Duodenal mucosa (tissue), 2 donors: ENCODE measurements at regions not wholly inside any gene's neighbourhood (a gene's known extent, or its start where the extent isn't known, plus 50 kb on each side); places are given as distances from the start of the nearest gene placed in this dataset.
A peak's percentile ranks its signal among the peaks of the same experiment; 100 is the strongest.

Experiments
- H3K27ac ChIP-seq: one replicate; pipeline ENCODE4 v1.7.0; 2013; ENCODE audit warnings: low read depth, low read length
- H3K27me3 ChIP-seq, 2 donors: one replicate each; pipeline ENCODE4 v1.7.0; 2013; ENCODE audit warnings: low read length in 2 of 2, control low read depth in 1 of 2; ENCODE audit not compliant: insufficient read depth in 2 of 2, control insufficient read depth in 1 of 2
- H3K36me3 ChIP-seq, 2 donors: one replicate each; pipeline ENCODE4 v1.7.0; 2013; ENCODE audit warnings: low read length in 2 of 2, control low read depth in 1 of 2; ENCODE audit not compliant: insufficient read depth in 2 of 2, control insufficient read depth in 1 of 2
- H3K4me1 ChIP-seq, 2 donors: one replicate each; pipeline ENCODE4 v1.7.0; 2013; ENCODE audit warnings: low read length in 2 of 2, control low read depth in 1 of 2; ENCODE audit not compliant: insufficient read depth in 2 of 2, control insufficient read depth in 1 of 2
- H3K4me3 ChIP-seq, 2 donors: one replicate each; pipeline ENCODE4 v1.7.0; 2013; ENCODE audit warnings: low read length in 2 of 2, low read depth in 1 of 2
- H3K9ac ChIP-seq, 2 donors: one replicate each; pipeline ENCODE4 v1.7.0; 2013; ENCODE audit warnings: low read length in 2 of 2, low read depth in 1 of 2
- H3K9me3 ChIP-seq, 2 donors: one replicate each; pipeline ENCODE4 v1.7.0; 2013; ENCODE audit warnings: low read length in 2 of 2, control low read depth in 1 of 2; ENCODE audit not compliant: control insufficient read depth in 1 of 2

DNA sequence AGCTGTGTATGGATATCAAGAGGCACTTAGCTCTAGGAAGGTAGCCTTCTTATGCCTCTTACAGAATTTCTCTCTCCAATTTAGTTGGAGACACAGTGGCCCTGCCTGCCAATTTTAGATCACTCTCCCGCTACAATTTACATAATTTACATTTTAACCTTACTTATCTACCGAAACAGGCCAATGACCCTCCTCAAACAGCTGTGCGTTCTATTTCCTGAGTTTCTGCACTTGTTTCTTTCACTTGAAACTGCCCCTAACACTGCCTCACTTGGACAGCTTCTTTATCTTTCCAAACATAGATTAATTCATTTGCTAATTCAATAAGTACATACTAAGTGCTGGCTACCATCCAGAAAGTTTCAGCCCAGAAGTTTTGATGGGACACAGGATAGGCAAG is 52.9 kb upstream of the HDDC2 start:
- Histone ChIP-seq H3K36me3 (no peaks in the 10 kb centered on the region), H3K4me1 (no peaks in the 10 kb centered on the region), H3K4me3 (no peak overlapping the region), H3K9ac (no peak overlapping the region), H3K27ac (no peak overlapping the region), H3K9me3 (no peaks in the 10 kb centered on the region), H3K27me3 (peaks cover 2 to 4% of the 10 kb centered on the region in 2 donors)

DNA sequence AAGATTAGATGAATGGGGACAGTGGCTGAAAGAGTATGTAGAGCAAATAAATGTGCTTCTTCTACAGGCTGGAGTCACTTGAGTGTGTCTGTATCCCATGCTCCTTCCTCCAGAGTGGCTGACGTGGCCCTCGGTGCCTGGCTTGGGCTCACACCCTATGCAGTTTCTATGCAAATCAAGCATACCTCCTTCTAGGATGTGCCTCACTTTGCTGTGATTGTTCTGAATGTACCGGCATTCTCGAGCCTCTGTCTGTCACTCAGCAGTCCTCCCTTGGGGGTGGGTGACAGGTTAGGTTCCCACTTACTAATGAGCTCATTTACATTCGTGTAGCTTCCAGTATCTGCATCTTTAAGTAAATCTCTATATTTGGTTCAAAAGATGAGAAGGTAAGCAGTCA is 55.1 kb upstream of the HDDC2 start:
- H3K9ac ChIP-seq = no peak overlapping the region
- no peaks in the 10 kb centered on the region for H3K4me1 ChIP-seq
- H3K27me3 ChIP-seq = peaks cover 4 to 7% of the 10 kb centered on the region in 2 donors
- no peaks in the 10 kb centered on the region for H3K36me3 ChIP-seq
- no peak overlapping the region for H3K4me3 ChIP-seq
- no peaks in the 10 kb centered on the region for H3K9me3 ChIP-seq
- no peak overlapping the region for H3K27ac ChIP-seq

DNA sequence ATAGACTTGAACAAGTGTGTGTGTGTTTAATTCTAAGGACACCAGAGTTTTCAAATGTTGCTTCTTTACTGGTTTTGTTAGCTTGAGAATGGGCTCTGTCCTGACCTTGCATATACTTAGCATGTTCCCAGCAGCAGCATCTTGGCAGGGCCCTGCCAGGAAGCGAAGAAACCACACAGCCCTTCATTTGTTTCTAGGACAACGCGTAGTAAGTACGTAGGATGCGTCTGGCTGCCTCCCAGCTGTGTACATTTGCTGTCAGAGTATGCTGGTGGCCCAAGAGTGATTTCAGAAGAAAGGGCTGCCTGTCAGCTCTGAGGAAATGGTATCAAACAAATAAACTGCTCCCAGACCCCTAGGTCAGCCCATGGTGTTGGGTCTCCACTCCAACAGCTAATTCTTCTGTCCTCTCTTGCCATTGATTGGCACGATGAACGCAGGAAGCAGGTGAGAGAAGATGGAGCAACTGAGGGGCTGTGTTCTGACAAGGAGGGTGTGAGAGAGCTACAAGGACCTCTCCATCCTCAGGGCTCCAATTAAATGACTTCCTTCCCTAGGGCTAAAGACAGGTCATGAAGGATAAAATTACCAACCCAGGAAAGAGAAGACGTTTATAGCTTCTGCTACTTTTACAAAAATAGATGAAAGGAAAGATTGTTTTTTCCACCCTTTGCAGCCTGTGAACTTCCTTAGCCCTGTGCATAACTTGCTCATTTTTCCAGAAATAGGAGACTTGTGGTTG is 55.9 kb upstream of the HDDC2 start:
- Histone ChIP-seq H3K27ac (no peak overlapping the region), H3K36me3 (no peaks in the 10 kb centered on the region), H3K4me1 (no peaks in the 10 kb centered on the region), H3K9me3 (no peaks in the 10 kb centered on the region), H3K27me3 (peaks cover 6 to 15% of the 10 kb centered on the region in 2 donors), H3K4me3 (no peak overlapping the region), H3K9ac (no peak overlapping the region)

DNA sequence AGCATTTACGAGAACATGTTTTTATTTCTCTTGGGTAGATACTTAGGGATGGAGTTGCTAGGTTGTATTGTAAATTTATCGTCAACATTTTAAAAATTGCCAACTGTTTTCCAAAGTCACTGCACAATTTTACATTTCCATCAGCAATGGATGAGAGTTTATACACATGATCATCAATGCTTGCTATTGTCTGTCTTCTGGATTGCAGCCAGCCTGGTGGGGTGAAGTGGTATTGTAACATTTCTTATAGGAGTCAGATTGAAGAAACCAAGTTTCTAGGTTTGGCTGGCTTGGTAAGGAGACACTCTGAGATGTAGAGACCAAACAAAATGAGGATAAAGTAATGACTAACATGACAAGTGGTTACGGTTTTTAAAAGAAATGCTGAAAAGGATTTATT is 57.1 kb upstream of the HDDC2 start:
- H3K36me3 ChIP-seq = no peaks in the 10 kb centered on the region
- peaks cover 0 to 6% of the 10 kb centered on the region in 2 donors for H3K4me1 ChIP-seq

DNA sequence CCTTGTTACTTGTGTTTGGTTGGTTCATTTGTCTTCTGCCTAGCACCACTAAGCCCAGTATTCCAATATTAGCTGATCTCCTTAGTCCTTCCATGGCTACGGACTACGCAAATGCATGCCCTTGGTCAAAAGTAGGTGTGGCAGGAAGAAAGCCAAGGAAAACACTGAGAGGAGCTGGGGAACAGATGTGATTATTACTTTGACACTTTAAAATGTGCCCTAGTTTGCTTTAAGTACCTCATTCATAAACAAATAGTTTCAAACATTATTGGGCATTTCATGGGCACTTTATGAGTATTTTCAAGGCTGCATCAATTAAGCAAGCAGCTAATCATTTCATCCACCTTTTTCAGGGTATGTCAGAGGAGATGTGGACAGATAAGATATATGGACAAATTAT is 60.1 kb upstream of the HDDC2 start:
- H3K9me3 ChIP-seq = no peaks in the 10 kb centered on the region
- H3K4me3 ChIP-seq = no peak overlapping the region
- H3K27me3 ChIP-seq = peaks cover 22 to 33% of the 10 kb centered on the region in 2 donors
- no peak overlapping the region for H3K27ac ChIP-seq
- H3K36me3 ChIP-seq = no peaks in the 10 kb centered on the region
- H3K9ac ChIP-seq = no peak overlapping the region
- peaks cover 0 to 7% of the 10 kb centered on the region in 2 donors for H3K4me1 ChIP-seq

More for the DNA sequence above, 57.1 kb upstream of the HDDC2 start:
- H3K4me3 ChIP-seq = no peak overlapping the region
- H3K27me3 ChIP-seq = peaks cover 16 to 25% of the 10 kb centered on the region in 2 donors
- H3K9ac ChIP-seq = no peak overlapping the region
- H3K27ac ChIP-seq = no peak overlapping the region
- no peaks in the 10 kb centered on the region for H3K9me3 ChIP-seq

DNA sequence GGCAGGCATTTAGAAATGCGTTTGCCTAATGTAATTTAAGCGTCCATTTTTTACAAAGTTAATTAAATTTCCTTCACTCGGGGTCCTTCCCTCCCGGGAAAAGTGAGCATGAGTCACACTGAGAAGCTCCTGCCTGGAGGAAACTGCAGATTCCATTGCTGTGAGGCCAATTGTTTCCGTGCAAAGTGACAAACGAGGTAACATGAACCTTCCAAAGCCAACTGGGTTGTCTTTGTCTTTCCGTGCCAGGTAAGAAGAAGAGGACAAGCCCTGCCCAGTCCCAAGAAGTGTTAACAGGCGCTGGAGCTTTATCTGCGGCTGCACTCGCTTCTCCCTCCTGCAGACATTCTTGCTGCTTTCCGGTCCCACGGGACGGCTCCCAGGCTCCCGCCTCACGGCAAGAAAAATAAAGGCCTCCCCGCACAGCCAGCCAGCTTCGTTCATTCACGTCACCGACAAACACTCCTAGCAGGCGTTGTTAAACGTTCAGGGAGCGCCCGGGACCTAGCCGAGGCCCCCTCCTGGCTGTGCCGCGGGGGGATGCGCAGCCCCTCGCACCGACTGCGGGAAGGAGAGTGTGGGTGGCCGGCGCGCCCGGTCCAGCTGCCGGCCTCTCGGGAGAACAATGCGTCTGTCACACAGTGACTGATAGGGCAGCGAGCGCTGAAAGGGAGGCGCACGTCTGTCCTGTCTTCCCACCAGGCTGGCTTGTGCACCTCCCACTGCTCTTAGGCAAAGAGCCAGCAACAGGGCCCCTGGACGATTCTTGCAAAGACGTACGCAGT is 61.5 kb upstream of the HDDC2 start:
- H3K9me3 ChIP-seq = no peaks in the 10 kb centered on the region
- H3K27me3 ChIP-seq = peaks cover 22 to 33% of the 10 kb centered on the region in 2 donors
- H3K27ac ChIP-seq = no peak overlapping the region
- H3K4me3 ChIP-seq = peak overlapping the region; percentile 42 to 54
- H3K36me3 ChIP-seq = no peaks in the 10 kb centered on the region
- H3K9ac ChIP-seq = peak overlapping the region in 1 of 2 donors; percentile 15
- peaks cover 0 to 7% of the 10 kb centered on the region in 2 donors for H3K4me1 ChIP-seq

DNA sequence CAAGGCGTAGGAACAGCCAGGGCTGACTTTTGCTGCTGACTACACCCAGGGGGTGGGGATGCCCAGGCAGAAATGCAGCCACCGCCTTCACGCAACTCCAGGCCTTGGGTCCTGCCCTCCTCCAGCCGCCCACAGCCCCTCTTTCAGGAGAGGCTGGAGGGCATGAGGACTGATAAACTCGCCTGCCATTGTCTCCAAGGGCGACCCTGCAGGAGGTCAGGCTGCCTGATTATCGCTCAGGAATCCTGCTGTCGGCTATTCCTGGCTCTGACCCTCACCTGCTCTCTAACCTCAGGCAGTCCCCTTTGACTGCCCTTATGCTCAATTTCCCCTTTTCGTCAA is 62.0 kb upstream of the HDDC2 start:
- Histone ChIP-seq H3K27me3 (peaks cover 22 to 33% of the 10 kb centered on the region in 2 donors), H3K36me3 (no peaks in the 10 kb centered on the region), H3K9ac (peak overlapping the region in 1 of 2 donors; percentile 15), H3K4me1 (peaks cover 0 to 7% of the 10 kb centered on the region in 2 donors), H3K9me3 (no peaks in the 10 kb centered on the region), H3K4me3 (peak overlapping the region; percentile 42 to 54), H3K27ac (no peak overlapping the region)

DNA sequence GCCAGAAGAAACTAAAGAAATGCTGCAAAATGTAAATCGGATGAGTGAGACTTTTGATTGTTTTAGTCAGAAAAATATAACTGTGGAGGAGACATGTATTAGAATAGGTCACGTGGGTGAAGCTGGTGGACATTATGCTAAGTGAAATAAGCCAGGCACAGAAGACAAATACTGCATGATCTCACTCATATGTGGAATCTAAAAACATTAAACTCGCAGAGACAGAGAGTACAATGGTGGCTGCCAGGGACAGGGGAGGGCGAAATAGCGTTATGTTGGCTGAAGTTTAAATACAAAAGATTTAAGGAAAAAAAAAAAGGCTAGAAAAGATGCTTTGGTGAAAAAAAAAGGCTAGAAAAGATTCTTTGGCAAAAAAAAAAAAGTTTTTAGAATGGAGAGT is 63.5 kb upstream of the HDDC2 start:
- Histone ChIP-seq H3K27ac (no peak overlapping the region), H3K27me3 (peaks cover 22 to 33% of the 10 kb centered on the region in 2 donors), H3K36me3 (no peaks in the 10 kb centered on the region), H3K9me3 (no peaks in the 10 kb centered on the region), H3K4me3 (no peak overlapping the region), H3K9ac (no peak overlapping the region), H3K4me1 (peaks cover 0 to 7% of the 10 kb centered on the region in 2 donors)

DNA sequence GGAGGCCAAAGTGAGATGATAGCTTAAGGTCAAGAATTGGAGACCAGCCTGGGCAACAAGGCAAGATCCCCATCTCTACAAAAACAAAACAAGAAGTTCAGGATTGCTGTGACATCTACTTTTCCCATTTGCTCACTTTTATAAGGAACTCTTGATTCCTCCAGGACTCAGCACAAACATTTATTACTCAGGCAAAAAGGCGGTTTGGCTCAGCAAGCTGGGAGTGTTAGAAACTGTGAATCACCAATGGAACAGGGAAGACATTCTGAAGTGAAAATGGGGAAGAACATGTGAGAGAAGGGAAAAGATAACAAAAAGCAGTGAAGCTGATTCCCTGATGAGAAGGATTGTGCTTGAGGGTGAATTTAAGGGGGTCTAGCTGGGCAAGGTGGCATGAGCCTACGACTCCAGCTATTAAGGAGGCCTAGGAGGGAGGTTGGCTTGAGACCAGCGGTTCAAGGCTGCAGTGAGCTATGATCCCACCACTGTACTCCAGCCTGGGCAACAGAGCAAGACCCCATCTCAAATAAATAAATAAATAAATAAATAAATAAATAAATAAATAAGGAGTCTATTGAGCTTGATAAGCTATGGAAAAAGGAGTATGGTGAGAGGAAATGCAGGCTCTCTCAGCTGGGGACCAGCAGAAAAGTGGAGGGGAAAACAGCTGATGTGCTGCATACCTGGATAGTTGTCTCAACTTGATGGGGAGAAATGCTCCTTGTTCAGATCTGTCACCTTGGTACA is 65.4 kb upstream of the HDDC2 start:
- H3K4me1 ChIP-seq = peaks cover 0 to 7% of the 10 kb centered on the region in 2 donors
- H3K36me3 ChIP-seq = no peaks in the 10 kb centered on the region
- peaks cover 25% of the 10 kb centered on the region in 2 donors for H3K27me3 ChIP-seq
- H3K9ac ChIP-seq = no peak overlapping the region
- H3K9me3 ChIP-seq = no peaks in the 10 kb centered on the region
- H3K4me3 ChIP-seq = no peak overlapping the region
- no peak overlapping the region for H3K27ac ChIP-seq

DNA sequence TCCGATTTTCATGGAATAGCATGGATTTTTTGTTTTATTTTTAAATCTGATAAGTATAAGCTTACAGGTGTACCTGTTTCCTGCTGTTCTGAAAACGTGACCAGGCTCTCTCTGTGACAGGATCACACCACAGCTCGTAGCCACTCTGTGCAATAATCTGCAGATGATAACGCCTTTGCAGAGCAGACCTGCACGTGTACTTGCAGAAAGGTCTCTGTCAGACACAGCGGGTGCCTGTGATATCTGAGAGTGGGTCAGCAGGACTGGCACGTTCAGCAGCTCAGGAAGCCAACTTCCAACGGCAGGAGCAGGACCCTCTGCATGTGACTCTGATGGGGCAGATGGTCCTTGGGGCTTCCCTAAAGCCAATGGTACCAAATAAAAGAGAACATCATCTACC is 68.6 kb upstream of the HDDC2 start:
- H3K36me3 ChIP-seq = no peaks in the 10 kb centered on the region
- no peaks in the 10 kb centered on the region for H3K4me1 ChIP-seq
- no peak overlapping the region for H3K4me3 ChIP-seq
- no peak overlapping the region for H3K9ac ChIP-seq
- H3K9me3 ChIP-seq = no peaks in the 10 kb centered on the region
- no peak overlapping the region for H3K27ac ChIP-seq
- H3K27me3 ChIP-seq = peaks cover 0 to 3% of the 10 kb centered on the region in 2 donors
